ENCODE measurements at regions not wholly inside any gene's neighbourhood (a gene's known extent, or its start where the extent isn't known, plus 50 kb on each side); places are given as distances from the start of the nearest gene placed in this dataset.

GRCh38 chr3:23114432-23114831 lies 88.7 kb upstream of the UBE2E2 start:
- TF ChIP-seq ZFP37 (tag by site-specific recombination; IDR thresholded peaks at IDR 0.05), result no peak
- TF ChIP-seq CTCF (tag by site-specific recombination; IDR thresholded peaks at IDR 0.05), result no peak
- no peak for TF ChIP-seq GLIS2 (tag by site-specific recombination; IDR thresholded peaks at IDR 0.05)
- no peak for TF ChIP-seq ZNF16 (tag by site-specific recombination; IDR thresholded peaks at IDR 0.05; ENCODE audit: low read depth)
- no peak for TF ChIP-seq ZNF785 (tag by site-specific recombination; IDR thresholded peaks at IDR 0.05)
- no peak for TF ChIP-seq ZBTB44 (tag by site-specific recombination; IDR thresholded peaks at IDR 0.05)

Data from HEK293 (cell line).